Kidney (tissue), 13 donors: ENCODE measurements at regions not wholly inside any gene's neighbourhood (a gene's known extent, or its start where the extent isn't known, plus 50 kb on each side); places are given as distances from the start of the nearest gene placed in this dataset.

Source experiments
- DNase-seq, 5 donors: peaks; one replicate each; pipeline ENCODE4 v3.0.0-alpha.2; 2013 to 2020
- FAIRE-seq: peaks from 2 replicates; lab custom pipeline; 2012; peaks lifted over from hg19 to GRCh38; lab: Jason Lieb, UNC
- H3K27ac ChIP-seq, 2 donors: one replicate each; pipeline ENCODE4 v1.7.0; 2013; ENCODE audit warnings: low read depth in 2 of 2, low read length in 2 of 2, inconsistent platforms in 1 of 2
- H3K27me3 ChIP-seq: one replicate; pipeline ENCODE4 v1.7.1; 2013; ENCODE audit warnings: low read length, inconsistent platforms; ENCODE audit not compliant: control insufficient read depth, insufficient read depth
- H3K36me3 ChIP-seq, 3 donors: one replicate each; pipeline versions ENCODE4 v1.7.0 to v1.7.1; 2013; ENCODE audit warnings: low read length in 3 of 3, control low read depth in 1 of 3, inconsistent platforms in 1 of 3; ENCODE audit not compliant: insufficient read depth in 3 of 3, control insufficient read depth in 2 of 3
- H3K4me1 ChIP-seq, 3 donors: one replicate each; pipeline versions ENCODE4 v1.7.0 to v1.7.1; 2013; ENCODE audit warnings: low read length in 3 of 3, inconsistent platforms in 1 of 3, low read depth in 1 of 3; ENCODE audit not compliant: control insufficient read depth in 2 of 3, insufficient read depth in 2 of 3
- H3K4me3 ChIP-seq, 3 donors: one replicate each; pipeline versions ENCODE4 v1.7.0 to v1.8.1; 2013; ENCODE audit warnings: low read length in 3 of 3, control low read depth in 1 of 3, inconsistent platforms in 1 of 3
- H3K9ac ChIP-seq, 3 donors: one replicate each; pipeline versions ENCODE4 v1.7.0 to v1.7.1; 2013; ENCODE audit warnings: low read length in 3 of 3, control low read depth in 1 of 3, inconsistent platforms in 1 of 3
- H3K9me3 ChIP-seq, 3 donors: one replicate each; pipeline versions ENCODE4 v1.7.0 to v1.7.1; 2013; ENCODE audit warnings: low read length in 3 of 3, control low read depth in 1 of 3, inconsistent platforms in 1 of 3; ENCODE audit not compliant: control insufficient read depth in 2 of 3, insufficient read depth in 1 of 3
- CTCF ChIP-seq: IDR thresholded peaks from 3 replicates; pipeline ENCODE4 v1.5.1; 2012; ENCODE audit warnings: mild to moderate bottlenecking, moderate library complexity, borderline replicate concordance; ENCODE audit not compliant: insufficient read depth; ENCODE audit errors: extremely low read depth
- intact Hi-C: fragments of 100-400 bp; cut with DNase I; formaldehyde crosslinking; loops from one replicate; pipeline ENCODE4 v1.11.1; 2022
- donor health status: control.
- donor health status: control.
- donor health status: control.
- donor health status: control.
- donor health status: control.
- donor health status: DM: yes; HTN: yes; CAD: no.
- donor health status: Normal renal cell carcinoma (clear cell type).

DNA sequence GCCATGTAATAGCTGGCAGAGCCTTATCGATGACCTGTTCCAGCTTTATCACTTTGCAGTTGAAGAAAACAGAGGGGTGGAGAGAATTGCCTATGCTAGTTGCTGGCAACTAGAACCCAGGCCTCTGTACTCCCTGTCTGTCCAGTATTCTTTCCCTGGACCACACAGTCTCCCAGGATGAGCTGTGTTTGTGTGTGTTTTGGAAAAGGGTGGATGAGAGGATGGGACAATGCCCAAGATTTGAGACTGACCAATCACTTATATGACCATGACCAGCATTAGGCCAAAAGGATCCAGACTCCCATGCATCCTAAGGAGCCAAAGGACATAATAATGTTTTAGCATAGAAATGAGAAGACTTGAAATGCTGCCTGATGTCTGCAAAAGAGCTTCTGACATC is 102.6 kb downstream of the CD200R1L start:
- Histone ChIP-seq H3K27ac (no peak overlapping the region), H3K9me3 (no peaks in the 10 kb centered on the region), H3K36me3 (no peaks in the 10 kb centered on the region), H3K27me3 (no peaks in the 10 kb centered on the region), H3K4me1 (no peaks in the 10 kb centered on the region), H3K9ac (no peak overlapping the region), H3K4me3 (no peak overlapping the region)
- DNase-seq: no peak
- TF ChIP-seq CTCF: no peak
- no peak for FAIRE-seq
- intact Hi-C loops: no loop called here

DNA sequence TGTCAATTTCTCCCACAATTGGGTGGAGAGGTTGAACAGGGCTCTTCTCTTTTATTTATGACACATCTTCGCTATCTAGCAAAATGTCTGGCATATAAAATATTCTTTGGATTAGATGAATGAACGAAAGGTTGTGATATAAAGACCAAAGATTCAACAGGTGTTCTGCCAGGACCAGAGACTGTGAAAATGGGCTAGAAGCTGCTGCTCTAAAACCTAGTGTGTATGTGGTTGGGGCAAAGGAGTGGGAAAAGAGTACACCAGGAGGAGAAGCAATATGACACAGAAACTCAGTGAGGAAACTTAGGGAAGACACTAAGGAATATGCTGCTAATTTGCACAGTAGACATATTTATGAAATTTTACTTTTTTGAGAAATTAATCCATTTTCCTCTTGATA is 102.0 kb upstream of the CCDC80 start:
- Histone ChIP-seq H3K36me3 (no peaks in the 10 kb centered on the region), H3K9ac (no peak overlapping the region), H3K27me3 (no peaks in the 10 kb centered on the region), H3K27ac (no peak overlapping the region), H3K4me1 (no peaks in the 10 kb centered on the region), H3K9me3 (no peaks in the 10 kb centered on the region), H3K4me3 (no peak overlapping the region)
- no peak for FAIRE-seq
- no peak for TF ChIP-seq CTCF
- intact Hi-C loops: no loop called here
- no peak for DNase-seq

GRCh38 chr3:112741983-112742382 is 101.0 kb upstream of the CCDC80 start:
- TF ChIP-seq CTCF: no peak
- Histone ChIP-seq H3K4me1 (no peaks in the 10 kb centered on the region), H3K27me3 (no peaks in the 10 kb centered on the region), H3K9me3 (no peaks in the 10 kb centered on the region), H3K4me3 (no peak overlapping the region), H3K9ac (no peak overlapping the region), H3K36me3 (no peaks in the 10 kb centered on the region), H3K27ac (no peak overlapping the region)
- DNase-seq (no peak), FAIRE-seq (no peak)
- intact Hi-C loops: no loop called here

DNA sequence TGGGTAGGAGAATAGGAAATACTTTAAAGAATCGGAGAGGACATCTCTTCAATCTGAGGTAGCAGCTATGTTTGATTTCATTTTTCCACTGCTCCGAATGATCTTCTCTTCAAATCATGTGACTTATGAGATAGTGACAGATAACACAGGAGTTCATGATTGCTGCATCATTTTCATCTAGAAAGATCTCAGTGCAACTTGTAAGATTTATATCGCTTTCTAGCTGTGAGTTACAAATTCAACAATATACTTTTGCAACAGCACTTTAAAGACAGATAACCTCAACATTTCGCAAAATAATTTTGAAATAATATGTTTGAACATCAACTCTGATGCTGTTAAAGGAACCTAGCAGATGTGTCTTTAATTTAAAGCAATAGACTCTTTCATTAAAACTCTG is 99.9 kb upstream of the CCDC80 start:
- no peak overlapping the region for H3K9ac ChIP-seq
- intact Hi-C loops: no loop called here
- no peak overlapping the region for H3K4me3 ChIP-seq
- H3K4me1 ChIP-seq: no peaks in the 10 kb centered on the region
- no peak overlapping the region for H3K27ac ChIP-seq
- no peak for FAIRE-seq
- no peak for DNase-seq
- no peaks in the 10 kb centered on the region for H3K36me3 ChIP-seq
- no peaks in the 10 kb centered on the region for H3K27me3 ChIP-seq
- TF ChIP-seq CTCF: no peak
- H3K9me3 ChIP-seq: no peaks in the 10 kb centered on the region
